GF-D8 (cell line): ENCODE measurements at regions not wholly inside any gene's neighbourhood (a gene's known extent, or its start where the extent isn't known, plus 50 kb on each side); places are given as distances from the start of the nearest gene placed in this dataset.
"Not testable (repeated sequence)": the region's sequence is repeated elsewhere in the genome, so short reads cannot be mapped to it uniquely, and the experiment has no call there.

Source experiments
- DNase-seq: peaks from one replicate; lab custom pipeline; 2025; lab: John Stamatoyannopoulos, UW

DNA sequence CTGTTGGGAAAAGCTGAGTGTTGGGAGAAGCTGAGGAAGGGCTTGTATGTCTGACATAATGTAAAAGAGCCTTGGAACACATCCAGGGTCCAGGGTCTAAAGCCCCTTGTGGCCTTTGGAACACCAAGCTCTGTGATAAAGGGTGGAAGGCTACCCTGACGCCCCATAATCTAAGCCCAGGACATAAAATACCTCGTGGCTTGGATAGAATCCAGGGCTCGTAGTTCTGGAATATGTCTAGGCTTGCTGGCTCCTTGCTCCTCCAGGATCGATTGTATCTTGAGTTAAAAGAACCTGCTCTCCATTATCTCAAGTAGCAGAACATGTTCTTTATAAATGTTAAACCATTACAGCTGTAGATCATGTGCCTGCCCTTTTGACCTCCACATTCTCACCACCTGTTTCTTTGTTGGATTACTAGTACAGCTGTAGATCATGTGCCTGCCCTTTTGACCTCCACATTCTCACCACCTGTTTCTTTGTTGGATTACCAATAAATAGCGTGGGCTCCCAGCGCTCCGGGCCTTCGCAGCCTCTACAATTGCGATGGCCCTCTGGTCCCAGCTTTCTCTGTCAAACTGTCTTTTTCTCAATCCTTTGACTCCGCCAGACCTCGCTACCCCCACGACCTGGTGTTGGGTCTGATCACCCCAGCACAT, 246.9 kb upstream of the KCNH7 start:
- DNase-seq = not testable (repeated sequence)

DNA sequence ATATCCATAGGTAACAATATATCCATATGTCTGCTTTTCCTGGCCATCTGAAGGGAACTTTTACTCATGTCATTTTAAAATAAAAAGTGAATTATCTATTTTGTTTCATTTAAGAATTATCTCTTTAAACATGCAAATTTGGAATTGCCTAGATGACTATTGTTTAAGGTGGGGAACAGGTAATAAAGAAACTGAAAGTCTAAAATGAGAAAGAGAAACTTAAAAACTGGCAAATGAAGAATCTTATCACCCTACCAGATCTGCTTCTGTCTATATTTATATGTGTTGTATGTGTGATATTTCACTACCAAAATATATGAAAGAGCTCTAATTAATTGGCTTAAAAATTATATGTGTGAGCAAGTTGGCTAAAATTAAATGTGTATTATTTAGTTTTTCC, 243.2 kb upstream of the KCNH7 start:
- DNase-seq = no peak

DNA sequence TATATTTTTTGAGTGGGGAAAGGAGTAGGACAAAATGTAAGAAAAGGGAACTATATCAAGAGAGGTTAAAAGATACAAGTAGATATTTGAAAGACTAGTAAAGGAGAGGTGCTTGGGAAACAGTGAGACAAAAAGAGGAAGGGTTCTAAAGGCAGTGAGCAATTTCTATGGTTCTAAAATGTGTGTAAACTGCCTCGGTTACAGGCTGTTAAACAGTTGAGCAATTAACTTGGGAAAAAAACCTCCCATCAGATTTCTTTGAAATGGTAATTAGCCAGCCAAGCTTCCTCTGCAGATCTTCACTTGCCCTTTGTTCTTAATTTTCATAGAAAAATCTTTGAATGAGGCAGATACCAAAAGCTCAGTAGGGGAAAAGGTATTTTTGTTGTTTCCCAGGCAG, 238.7 kb upstream of the KCNH7 start:
- DNase-seq = peak; percentile 34

- DNase-seq = no peak
Observed at GRCh38 chr2:163066085-163066484, 227.5 kb upstream of the KCNH7 start.

- no peak for DNase-seq
Observed at GRCh38 chr2:163062524-163062923, 224.0 kb upstream of the KCNH7 start.

GRCh38 chr2:163046615-163047014, 208.0 kb upstream of the KCNH7 start:
- DNase-seq = no peak

DNA sequence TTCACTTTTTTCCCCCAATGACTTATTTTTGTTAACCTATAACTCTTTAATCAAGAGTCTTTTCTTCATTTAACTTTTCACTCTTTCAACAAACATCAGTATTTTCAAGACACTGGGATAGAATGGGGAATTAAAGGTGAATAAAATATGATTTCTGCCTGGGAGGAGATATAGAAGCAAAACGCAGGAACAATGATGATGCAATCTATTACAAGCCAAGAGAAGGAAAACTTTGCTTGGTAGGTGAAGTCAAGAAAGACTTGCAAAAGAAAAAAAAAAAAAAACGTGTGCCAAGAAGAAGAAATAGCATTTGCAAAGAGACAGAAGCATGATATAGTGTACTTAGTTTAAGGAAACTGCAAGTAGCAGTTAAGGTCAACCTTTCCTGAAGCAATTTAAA, 207.3 kb upstream of the KCNH7 start:
- no peak for DNase-seq

DNA sequence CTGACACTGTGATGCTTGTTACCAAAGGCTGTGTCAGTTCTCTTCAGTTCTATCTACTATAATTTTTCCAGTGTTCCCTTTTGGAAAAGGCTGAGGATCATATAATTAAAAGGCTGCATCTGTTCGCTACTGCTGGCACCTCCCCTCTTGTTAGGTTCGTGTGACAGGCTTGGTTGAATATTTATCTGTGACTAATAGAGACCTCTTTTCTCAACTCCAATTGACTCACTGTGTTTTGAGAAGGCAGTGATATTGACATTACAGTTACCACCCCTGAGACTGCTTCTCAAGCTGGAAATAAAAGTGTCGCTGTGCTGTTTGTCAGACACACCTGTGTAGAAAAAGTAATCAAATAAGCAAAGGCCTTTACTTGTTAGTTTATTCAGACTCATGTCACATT, 205.5 kb upstream of the KCNH7 start:
- no peak for DNase-seq

GRCh38 chr2:163043201-163043600, 204.6 kb upstream of the KCNH7 start:
- DNase-seq = no peak

DNA sequence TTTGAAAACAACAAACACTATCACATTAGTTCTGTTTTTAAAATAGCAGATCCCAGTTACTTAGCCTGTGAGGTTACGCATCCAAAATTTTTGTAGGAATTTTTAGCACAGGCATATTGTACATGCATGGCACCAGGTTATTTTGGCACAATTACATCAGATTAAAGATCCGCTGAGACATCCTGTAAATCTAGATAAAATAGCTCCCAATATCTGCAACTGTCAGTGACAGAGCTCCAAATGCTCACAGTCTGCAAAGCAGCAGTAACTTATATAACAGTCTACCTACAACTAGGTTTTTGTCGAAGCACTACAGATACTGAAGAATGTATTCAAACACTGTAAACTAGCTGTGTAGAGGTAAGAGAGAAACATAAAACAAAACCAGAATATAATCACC, 200.7 kb upstream of the KCNH7 start:
- DNase-seq = no peak

DNA sequence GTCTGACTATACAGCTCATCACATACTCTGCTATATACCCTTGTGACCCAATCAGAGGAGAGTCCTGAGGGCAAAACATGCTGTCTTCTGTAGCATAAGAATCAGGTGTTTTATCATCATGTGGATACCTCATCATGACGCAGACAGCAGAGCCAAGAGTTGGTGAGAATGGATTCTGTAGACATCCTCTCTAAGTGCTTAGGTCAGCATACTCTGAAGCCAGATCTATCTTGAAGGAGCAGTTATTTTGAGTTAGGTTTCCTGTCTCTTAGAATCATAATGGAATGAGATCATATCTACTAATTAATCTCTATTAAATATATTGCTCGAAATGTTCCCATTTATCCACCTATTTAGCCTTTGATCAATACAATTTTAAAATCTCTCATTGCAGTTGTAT, 190.2 kb upstream of the KCNH7 start:
- no peak for DNase-seq

GRCh38 chr2:163026136-163026775, 187.7 kb upstream of the KCNH7 start:
- not testable (repeated sequence) for DNase-seq

- DNase-seq = not testable (repeated sequence)
Observed at GRCh38 chr2:163016882-163017281, 178.3 kb upstream of the KCNH7 start.

GRCh38 chr2:163011000-163011399, 172.4 kb upstream of the KCNH7 start:
- DNase-seq = no peak

- no peak for DNase-seq
Observed at GRCh38 chr2:163008642-163009041, 170.1 kb upstream of the KCNH7 start.

- DNase-seq = no peak
Observed at GRCh38 chr2:162994718-162995117, 156.2 kb upstream of the KCNH7 start.

DNA sequence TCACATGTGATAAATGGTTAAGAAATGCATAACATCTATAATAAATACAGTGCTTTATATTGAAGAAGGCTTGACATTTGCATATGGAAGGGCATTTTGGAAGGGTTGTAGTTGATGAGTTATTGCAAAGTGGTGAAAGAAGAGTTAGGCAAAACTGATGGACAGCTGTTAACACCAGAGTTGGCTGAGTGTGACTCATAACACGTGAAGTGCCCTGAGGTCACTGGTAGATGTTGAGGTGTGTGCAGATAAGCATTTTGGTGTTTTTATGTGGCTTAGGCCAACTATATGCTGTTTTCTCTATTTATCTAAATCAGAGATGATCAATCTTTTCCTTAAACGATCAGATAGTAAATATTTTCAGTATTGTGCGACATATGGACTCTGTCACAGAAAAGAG, 154.3 kb upstream of the KCNH7 start:
- no peak for DNase-seq

- DNase-seq = no peak
Observed at GRCh38 chr2:162989507-162989906, 150.9 kb upstream of the KCNH7 start.

GRCh38 chr2:162974771-162975170, 136.2 kb upstream of the KCNH7 start:
- DNase-seq = no peak

GRCh38 chr2:162972383-162972782, 133.8 kb upstream of the KCNH7 start:
- DNase-seq = no peak

- DNase-seq = no peak
Observed at GRCh38 chr2:162968306-162968705, 129.7 kb upstream of the KCNH7 start.

GRCh38 chr2:162967811-162968210, 129.2 kb upstream of the KCNH7 start:
- DNase-seq = no peak

GRCh38 chr2:162967147-162967546, 128.6 kb upstream of the KCNH7 start:
- no peak for DNase-seq

- no peak for DNase-seq
Observed at GRCh38 chr2:162965191-162965590, 126.6 kb upstream of the KCNH7 start.
